Sciatic nerve (tissue), 2 donors: ENCODE measurements at regions not wholly inside any gene's neighbourhood (a gene's known extent, or its start where the extent isn't known, plus 50 kb on each side); places are given as distances from the start of the nearest gene placed in this dataset.

Source experiments
- ATAC-seq: fragments of 200-7000 bp; cut with Tn5 transposase; one replicate; pipeline ENCODE4 v1.9.1; 2020; ENCODE audit warnings: mild to moderate bottlenecking, moderate library complexity
- DNase-seq: peaks from one replicate; pipeline ENCODE4 v3.0.0-alpha.2; 2020; ENCODE audit warnings: low spot score
- intact Hi-C: fragments of 100-400 bp; cut with DNase I; formaldehyde crosslinking; loops from one replicate; pipeline ENCODE4 v1.14.2; 2022
- donor health status: DM: no; HTN: no; CAD: no.
- donor health status: DM: no; HTN: no; CAD: no.

DNA sequence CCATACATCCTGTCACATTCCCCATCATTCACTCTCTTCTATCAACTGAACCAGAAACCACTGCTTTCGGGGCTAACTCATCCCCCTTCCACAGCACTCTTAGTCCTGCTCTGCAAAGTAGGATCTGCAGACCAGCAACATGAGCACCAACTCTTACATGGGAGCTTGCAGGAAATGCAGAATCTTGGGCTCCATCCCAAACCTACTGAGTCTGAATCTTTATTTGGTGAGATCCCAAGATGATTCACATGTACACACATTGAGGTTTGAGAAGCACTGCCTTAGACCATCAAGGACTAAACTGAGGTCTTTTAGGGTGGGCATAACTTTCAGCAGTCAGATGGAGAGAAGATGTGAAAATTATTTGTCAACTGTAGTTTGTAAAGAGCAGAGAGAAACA lies 235.6 kb upstream of the EPHA4 start:
- ATAC-seq (no peak), DNase-seq (no peak)
- intact Hi-C loops: no loop called here

DNA sequence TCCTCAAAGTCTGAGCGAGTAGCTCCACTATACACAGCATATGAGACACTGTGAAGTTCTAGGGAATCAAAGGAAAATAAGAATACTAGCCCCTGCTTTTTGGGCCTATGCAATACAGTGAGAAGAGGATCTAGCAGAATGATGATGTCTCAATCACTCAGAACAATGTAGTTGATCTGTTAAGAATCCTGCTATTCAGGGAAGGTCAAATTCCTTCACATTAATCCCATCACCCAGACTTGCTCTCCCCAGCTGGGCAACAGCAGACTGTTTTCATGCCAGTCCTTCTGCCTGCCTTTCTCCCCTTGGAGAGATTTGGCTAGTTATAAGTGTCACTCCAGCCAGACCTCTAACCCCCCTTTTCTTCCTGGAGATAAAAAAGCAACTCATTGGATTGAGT lies 230.0 kb upstream of the EPHA4 start:
- ATAC-seq (no peak), DNase-seq (no peak)
- intact Hi-C loops: no loop called here

DNA sequence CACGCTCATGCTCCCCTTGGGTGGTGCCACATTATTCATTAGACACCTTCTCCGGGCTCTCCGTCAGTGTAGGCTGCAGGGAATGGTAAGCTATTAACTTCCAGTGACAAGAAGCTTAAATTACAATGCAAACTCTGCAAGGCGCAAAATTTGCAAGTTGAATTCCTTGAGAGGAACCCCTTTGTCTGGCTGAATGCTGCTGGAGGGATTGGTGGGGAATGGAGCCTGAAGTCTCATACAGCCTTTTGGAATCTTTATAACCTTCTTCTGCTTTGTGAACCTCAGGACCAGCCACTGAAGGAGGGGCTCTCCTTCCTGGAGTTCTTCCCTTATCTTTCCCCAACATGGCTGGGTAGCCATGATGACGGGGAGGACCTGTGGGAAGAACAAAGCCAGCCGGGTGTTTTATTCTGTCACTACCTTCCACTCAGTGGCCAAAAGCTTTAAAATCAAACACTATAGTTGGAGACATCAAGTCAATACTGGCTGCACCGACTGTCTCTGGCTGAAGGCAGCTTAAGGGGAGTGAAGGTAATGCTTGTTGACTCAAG lies 220.9 kb upstream of the EPHA4 start:
- ATAC-seq (no peak), DNase-seq (no peak)
- intact Hi-C loops: no loop called here

- DNase-seq: no peak
- intact Hi-C loops: no loop called here
- ATAC-seq: no peak
Observed at GRCh38 chr2:221791844-221792243, 219.7 kb upstream of the EPHA4 start.

DNA sequence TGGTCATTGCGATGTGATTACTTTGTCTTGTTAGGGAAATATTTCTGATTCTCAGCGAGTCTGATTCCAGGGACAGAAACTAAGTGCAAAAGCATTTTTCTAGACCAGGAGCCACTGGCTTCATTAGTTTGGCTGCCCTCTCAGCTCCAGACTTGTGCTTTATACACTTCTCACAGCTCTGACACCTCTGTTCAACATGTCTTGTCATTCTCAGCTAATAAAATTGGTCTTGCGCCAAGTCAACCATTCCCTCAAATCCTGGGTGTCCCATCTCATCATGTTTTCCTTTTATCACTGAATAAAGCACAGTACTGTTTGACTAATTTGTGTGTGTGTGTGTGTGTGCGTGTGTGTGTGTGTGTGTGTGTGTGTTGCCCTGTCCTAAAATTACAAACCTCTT lies 215.5 kb upstream of the EPHA4 start:
- intact Hi-C loops: no loop called here
- DNase-seq: no peak

GRCh38 chr2:221786297-221786926 lies 214.3 kb upstream of the EPHA4 start:
- ATAC-seq (no peak), DNase-seq (no peak)

More for the DNA sequence above, 215.5 kb upstream of the EPHA4 start:
- no peak for ATAC-seq

GRCh38 chr2:221780281-221780688 lies 208.2 kb upstream of the EPHA4 start:
- intact Hi-C loops: no loop called here
- DNase-seq (no peak), ATAC-seq (no peak)

More at GRCh38 chr2:221786297-221786926, 214.3 kb upstream of the EPHA4 start:
- intact Hi-C loops: no loop called here

- ATAC-seq: no peak
Observed at GRCh38 chr2:221779614-221780067, 207.5 kb upstream of the EPHA4 start.

GRCh38 chr2:221778025-221778424 lies 205.9 kb upstream of the EPHA4 start:
- no peak for ATAC-seq
- intact Hi-C loops: no loop called here

More at GRCh38 chr2:221779614-221780067, 207.5 kb upstream of the EPHA4 start:
- intact Hi-C loops: no loop called here
- DNase-seq: no peak

GRCh38 chr2:221777119-221777518 lies 205.0 kb upstream of the EPHA4 start:
- intact Hi-C loops: no loop called here
- ATAC-seq (no peak), DNase-seq (no peak)

More at GRCh38 chr2:221778025-221778424, 205.9 kb upstream of the EPHA4 start:
- DNase-seq: no peak

DNA sequence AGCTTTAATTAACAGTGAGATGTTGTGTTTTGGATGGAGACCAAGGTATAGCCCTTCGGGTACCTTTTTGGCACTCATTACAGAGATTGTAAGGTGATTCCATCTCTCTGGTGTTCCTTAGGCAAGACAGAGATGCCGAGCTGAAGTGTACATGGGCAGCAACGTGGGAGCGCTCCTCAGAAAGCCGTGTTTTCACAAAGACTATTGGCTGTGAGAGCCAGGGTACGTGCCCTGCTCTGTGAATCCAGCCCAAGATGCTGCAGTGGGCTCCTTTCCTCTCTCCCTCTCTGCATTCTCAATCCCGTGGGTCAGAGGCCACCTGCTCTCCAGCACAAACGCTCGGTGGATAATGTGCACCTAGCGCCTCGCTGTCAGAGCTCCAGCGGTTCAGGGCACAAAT lies 203.0 kb upstream of the EPHA4 start:
- ATAC-seq: no peak
- intact Hi-C loops: no loop called here
- no peak for DNase-seq

- ATAC-seq: no peak
- intact Hi-C loops: no loop called here
- no peak for DNase-seq
Observed at GRCh38 chr2:221774136-221774535, 202.0 kb upstream of the EPHA4 start.

DNA sequence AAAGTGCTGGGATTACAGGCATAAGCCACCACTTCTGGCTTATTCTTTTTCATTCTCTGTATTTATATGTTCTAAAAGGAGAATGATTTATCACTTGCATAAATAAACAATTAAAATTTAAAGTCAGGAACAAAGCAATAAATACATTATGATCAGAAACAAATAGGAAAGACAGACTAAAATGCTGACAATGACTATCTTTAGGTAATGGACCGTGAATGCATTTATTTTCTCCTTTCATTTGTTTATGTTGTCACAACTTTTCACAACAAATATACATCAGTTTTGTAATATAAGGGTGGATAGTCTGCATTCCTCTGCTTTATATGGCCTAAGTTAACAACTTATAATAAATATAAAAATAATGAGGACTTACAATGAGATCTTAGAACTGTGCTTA lies 199.2 kb upstream of the EPHA4 start:
- ATAC-seq (no peak), DNase-seq (no peak)
- intact Hi-C loops: no loop called here

- intact Hi-C loops: loop anchor here (5.0 kb wide), 1 partner anchor 110 kb away; no protein-coding TSS in a partner anchor
- DNase-seq (no peak), ATAC-seq (no peak)
Observed at GRCh38 chr2:221767106-221768012, 195.3 kb upstream of the EPHA4 start.

DNA sequence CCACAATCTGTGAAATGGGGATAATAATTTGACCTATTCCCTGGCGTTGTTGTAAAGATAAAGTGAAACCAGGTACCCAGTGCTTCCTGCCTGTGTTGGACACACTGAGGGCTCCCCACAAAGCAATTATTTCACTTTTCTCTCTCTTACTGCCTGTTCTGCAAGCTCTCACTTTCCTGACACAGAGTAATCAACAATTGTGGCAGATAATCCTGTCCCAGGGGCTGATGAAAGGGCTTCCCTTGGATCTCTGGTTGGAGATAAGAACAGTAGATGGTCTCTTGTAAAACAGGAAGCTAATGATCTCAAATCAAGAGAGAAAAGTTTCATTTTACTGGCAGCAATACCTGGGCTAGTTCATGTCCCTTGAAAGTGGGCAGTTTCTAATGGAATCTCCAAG lies 190.4 kb upstream of the EPHA4 start:
- DNase-seq (no peak), ATAC-seq (no peak)
- intact Hi-C loops: no loop called here

DNA sequence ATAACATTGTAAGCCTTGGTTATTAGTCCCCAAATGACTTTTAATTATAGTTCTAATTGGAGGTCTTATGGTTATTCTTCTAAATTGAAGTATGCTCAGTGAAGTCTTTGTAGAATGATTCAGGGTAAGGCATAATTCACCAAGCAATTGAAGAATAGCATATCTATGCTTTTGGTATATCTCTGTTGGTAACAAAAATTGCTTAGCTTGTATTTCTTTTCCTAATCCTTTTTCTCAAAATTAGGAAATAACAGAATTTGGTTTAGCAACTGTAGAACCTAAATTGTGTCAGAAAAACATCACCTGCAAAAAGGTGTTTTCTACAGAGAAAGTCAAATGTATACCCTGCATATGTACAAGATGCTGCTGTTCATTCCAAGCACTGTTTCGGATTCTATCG lies 189.2 kb upstream of the EPHA4 start:
- DNase-seq (no peak), ATAC-seq (no peak)
- intact Hi-C loops: no loop called here

- DNase-seq (no peak), ATAC-seq (no peak)
Observed at GRCh38 chr2:221758076-221758475, 186.0 kb upstream of the EPHA4 start.

DNA sequence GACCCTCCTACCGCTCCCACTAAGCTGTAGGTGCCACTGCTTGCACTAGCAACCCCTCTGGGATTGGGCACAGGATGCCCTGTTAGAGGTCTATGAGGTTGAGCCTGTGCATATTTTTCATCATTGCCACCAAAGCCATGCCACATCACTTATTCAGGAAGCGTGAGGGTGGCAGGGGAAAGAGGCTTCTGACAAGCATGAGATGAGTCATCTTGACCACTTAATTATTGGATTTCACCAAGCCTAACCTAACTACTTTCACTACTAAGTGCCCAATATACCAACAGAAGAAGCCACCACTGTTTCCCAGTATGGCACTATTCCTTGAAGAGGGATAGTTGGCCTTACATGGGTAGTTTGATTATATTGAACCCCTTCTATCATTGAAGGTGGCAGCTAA lies 181.3 kb upstream of the EPHA4 start:
- no peak for DNase-seq
- intact Hi-C loops: no loop called here
- no peak for ATAC-seq

More at GRCh38 chr2:221758076-221758475, 186.0 kb upstream of the EPHA4 start:
- intact Hi-C loops: no loop called here

GRCh38 chr2:221752781-221753180 lies 180.7 kb upstream of the EPHA4 start:
- DNase-seq: no peak
- intact Hi-C loops: no loop called here
- no peak for ATAC-seq

DNA sequence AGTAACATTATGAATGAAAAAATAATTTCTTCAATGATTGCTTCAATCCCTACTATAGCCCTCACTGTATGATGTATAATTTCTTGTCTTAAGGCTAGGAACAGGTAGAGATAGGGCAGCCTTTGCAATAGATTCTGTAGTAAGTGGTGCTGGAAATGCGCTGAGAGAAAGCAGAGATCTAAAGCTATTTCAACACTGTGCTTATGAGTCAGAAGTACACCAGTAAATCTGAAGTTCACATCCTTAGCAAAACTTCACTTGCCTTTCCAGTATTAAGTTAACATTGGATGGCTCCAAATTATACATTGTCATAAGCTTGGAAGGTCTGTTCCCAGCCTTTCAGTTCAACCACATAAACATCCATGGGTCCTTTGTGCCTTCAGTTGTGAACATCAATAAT lies 178.2 kb upstream of the EPHA4 start:
- ATAC-seq (no peak), DNase-seq (no peak)
- intact Hi-C loops: no loop called here
